ENCODE measurements at regions not wholly inside any gene's neighbourhood (a gene's known extent, or its start where the extent isn't known, plus 50 kb on each side); places are given as distances from the start of the nearest gene placed in this dataset.
"Not testable (repeated sequence)": the region's sequence is repeated elsewhere in the genome, so short reads cannot be mapped to it uniquely, and the experiment has no call there.

DNA sequence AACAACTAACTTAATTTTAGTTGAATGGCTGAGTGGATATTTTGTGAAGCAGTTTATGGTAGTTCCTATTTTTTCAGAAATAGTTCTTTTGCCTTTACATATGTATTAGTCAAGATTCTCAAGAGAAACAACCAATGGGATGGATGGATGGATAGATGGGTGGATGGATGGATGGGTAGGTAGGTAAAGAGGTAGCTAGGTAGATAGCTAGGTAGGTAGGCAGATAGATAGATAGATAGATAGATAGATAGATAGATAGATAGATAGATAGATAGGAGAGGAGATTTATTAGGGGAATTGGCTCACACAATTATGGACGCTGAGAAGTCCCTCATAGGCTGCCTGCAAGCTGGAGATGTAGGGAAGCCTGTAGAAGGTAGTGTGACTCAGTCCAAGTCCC, 74.0 kb upstream of the NUDT6 start:
- dilution Hi-C loops (cut with MboI; ENCODE audit: extremely low pct_ligation_motif_present, low sequenced_read_pairs), result no loop called here
- FAIRE-seq (no peak), DNase-seq (ENCODE audit: low read depth, low spot score) (no peak)
- no peaks in the 10 kb centered on the region for H3K36me3 ChIP-seq (ENCODE audit: control insufficient read depth in 2 of 2, extremely low read depth in 1 of 2, insufficient read depth in 2 of 2, low read length in 2 of 2)
- H3K9ac ChIP-seq (ENCODE audit: control insufficient read depth, extremely low read depth, insufficient read depth, low read length), result no peak overlapping the region
- no peak overlapping the region for H3K27ac ChIP-seq (ENCODE audit: control insufficient read depth, insufficient read depth, low read length)
- no peaks in the 10 kb centered on the region for H3K79me2 ChIP-seq (ENCODE audit: control insufficient read depth, insufficient read depth, low read length)
- H3K4me2 ChIP-seq (ENCODE audit: control insufficient read depth, extremely low read depth, insufficient read depth, low read depth, low read length), result no peak overlapping the region
- H3K9me1 ChIP-seq (ENCODE audit: control insufficient read depth, extremely low read depth, insufficient read depth, low read length), result no peaks in the 10 kb centered on the region
- no peaks in the 10 kb centered on the region for H4K20me1 ChIP-seq (ENCODE audit: control insufficient read depth, extremely low read depth, insufficient read depth, low read length)
- H3K27me3 ChIP-seq (ENCODE audit: control insufficient read depth, extremely low read depth, insufficient read depth, low read length), result no peaks in the 10 kb centered on the region
- no peak overlapping the region for H3K4me3 ChIP-seq (ENCODE audit: control insufficient read depth in 2 of 3, extremely low read depth in 1 of 3, insufficient read depth in 2 of 3, low read depth in 1 of 3, low read length in 3 of 3)
- H3K9me3 ChIP-seq (ENCODE audit: control insufficient read depth, low read depth, low read length), result no peaks in the 10 kb centered on the region
- H3K4me1 ChIP-seq (ENCODE audit: control insufficient read depth, extremely low read depth, insufficient read depth, low read length), result peaks cover 14% of the 10 kb centered on the region
- no peak overlapping the region for H2AFZ ChIP-seq (ENCODE audit: control insufficient read depth, low read length)
- TF ChIP-seq, protein P1, sequence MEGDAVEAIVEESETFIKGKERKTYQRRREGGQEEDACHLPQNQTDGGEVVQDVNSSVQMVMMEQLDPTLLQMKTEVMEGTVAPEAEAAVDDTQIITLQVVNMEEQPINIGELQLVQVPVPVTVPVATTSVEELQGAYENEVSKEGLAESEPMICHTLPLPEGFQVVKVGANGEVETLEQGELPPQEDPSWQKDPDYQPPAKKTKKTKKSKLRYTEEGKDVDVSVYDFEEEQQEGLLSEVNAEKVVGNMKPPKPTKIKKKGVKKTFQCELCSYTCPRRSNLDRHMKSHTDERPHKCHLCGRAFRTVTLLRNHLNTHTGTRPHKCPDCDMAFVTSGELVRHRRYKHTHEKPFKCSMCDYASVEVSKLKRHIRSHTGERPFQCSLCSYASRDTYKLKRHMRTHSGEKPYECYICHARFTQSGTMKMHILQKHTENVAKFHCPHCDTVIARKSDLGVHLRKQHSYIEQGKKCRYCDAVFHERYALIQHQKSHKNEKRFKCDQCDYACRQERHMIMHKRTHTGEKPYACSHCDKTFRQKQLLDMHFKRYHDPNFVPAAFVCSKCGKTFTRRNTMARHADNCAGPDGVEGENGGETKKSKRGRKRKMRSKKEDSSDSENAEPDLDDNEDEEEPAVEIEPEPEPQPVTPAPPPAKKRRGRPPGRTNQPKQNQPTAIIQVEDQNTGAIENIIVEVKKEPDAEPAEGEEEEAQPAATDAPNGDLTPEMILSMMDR (optimal IDR thresholded peaks at IDR 0.05 in 1 of 3, IDR thresholded peaks at IDR 0.05 in 1 of 3, conservative IDR thresholded peaks at IDR 0.05 in 1 of 3; ENCODE audit: extremely low read depth in 1 of 3, insufficient read depth in 2 of 3, low read length in 3 of 3), result no peak
- no peak for TF ChIP-seq EZH2 (IDR thresholded peaks at IDR 0.05; ENCODE audit: low read length)

DNA sequence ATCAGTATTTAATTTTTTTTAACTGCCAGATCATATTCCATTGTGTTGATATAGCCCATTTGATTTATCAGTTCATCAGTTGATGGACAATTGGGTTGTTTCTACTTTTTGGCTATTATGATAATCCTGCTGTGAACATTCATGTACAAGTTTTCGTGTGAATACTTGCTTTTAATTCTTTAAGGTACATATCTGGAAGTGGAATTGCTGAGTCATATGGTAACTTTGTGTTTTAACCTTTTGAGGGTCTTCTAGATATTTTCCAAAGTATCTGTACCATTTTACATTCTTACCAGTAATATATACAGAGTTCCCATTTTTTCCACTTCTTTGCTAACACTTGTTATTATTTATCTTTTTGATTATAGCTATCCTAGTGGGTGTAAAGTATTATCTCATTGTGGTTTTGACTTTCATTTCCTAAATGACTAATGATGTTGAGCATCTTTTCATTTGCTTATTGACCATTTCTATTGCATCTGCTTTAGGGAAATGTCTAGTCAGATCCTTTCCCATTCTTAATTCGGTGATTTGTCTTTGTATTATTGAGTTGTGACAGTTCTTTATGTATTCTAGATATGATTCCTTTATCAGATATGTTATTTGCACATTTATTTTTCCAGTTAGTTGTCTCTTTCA, 75.2 kb upstream of the NUDT6 start:
- Histone ChIP-seq H3K4me1 (ENCODE audit: control insufficient read depth, extremely low read depth, insufficient read depth, low read length) (peaks cover 14% of the 10 kb centered on the region), H2AFZ (ENCODE audit: control insufficient read depth, low read length) (no peak overlapping the region), H3K27ac (ENCODE audit: control insufficient read depth, insufficient read depth, low read length) (no peak overlapping the region), H3K9ac (ENCODE audit: control insufficient read depth, extremely low read depth, insufficient read depth, low read length) (no peak overlapping the region), H3K79me2 (ENCODE audit: control insufficient read depth, insufficient read depth, low read length) (no peaks in the 10 kb centered on the region), H3K9me3 (ENCODE audit: control insufficient read depth, low read depth, low read length) (no peaks in the 10 kb centered on the region), H3K36me3 (ENCODE audit: control insufficient read depth in 2 of 2, extremely low read depth in 1 of 2, insufficient read depth in 2 of 2, low read length in 2 of 2) (no peaks in the 10 kb centered on the region), H3K4me2 (ENCODE audit: control insufficient read depth, extremely low read depth, insufficient read depth, low read depth, low read length) (peak overlapping the region; percentile 17), H3K27me3 (ENCODE audit: control insufficient read depth, extremely low read depth, insufficient read depth, low read length) (no peaks in the 10 kb centered on the region), H3K9me1 (ENCODE audit: control insufficient read depth, extremely low read depth, insufficient read depth, low read length) (no peaks in the 10 kb centered on the region), H3K4me3 (ENCODE audit: control insufficient read depth in 2 of 3, extremely low read depth in 1 of 3, insufficient read depth in 2 of 3, low read depth in 1 of 3, low read length in 3 of 3) (no peak overlapping the region), H4K20me1 (ENCODE audit: control insufficient read depth, extremely low read depth, insufficient read depth, low read length) (no peaks in the 10 kb centered on the region)
- DNase-seq (ENCODE audit: low read depth, low spot score), result no peak
- no peak for FAIRE-seq
- TF ChIP-seq, protein P1 (optimal IDR thresholded peaks at IDR 0.05 in 1 of 3, IDR thresholded peaks at IDR 0.05 in 1 of 3, conservative IDR thresholded peaks at IDR 0.05 in 1 of 3; ENCODE audit: extremely low read depth in 1 of 3, insufficient read depth in 2 of 3, low read length in 3 of 3), result no peak
- TF ChIP-seq EZH2 (IDR thresholded peaks at IDR 0.05; ENCODE audit: low read length), result no peak
- dilution Hi-C loops (cut with MboI; ENCODE audit: extremely low pct_ligation_motif_present, low sequenced_read_pairs), result no loop called here

- H3K4me3 ChIP-seq (ENCODE audit: control insufficient read depth in 2 of 3, extremely low read depth in 1 of 3, insufficient read depth in 2 of 3, low read depth in 1 of 3, low read length in 3 of 3); H3K9ac ChIP-seq (ENCODE audit: control insufficient read depth, extremely low read depth, insufficient read depth, low read length); H3K79me2 ChIP-seq (ENCODE audit: control insufficient read depth, insufficient read depth, low read length); DNase-seq (ENCODE audit: low read depth, low spot score); dilution Hi-C loops (cut with MboI; ENCODE audit: extremely low pct_ligation_motif_present, low sequenced_read_pairs); H4K20me1 ChIP-seq (ENCODE audit: control insufficient read depth, extremely low read depth, insufficient read depth, low read length); H3K27ac ChIP-seq (ENCODE audit: control insufficient read depth, insufficient read depth, low read length); H3K27me3 ChIP-seq (ENCODE audit: control insufficient read depth, extremely low read depth, insufficient read depth, low read length); H3K36me3 ChIP-seq (ENCODE audit: control insufficient read depth in 2 of 2, extremely low read depth in 1 of 2, insufficient read depth in 2 of 2, low read length in 2 of 2); H3K4me2 ChIP-seq (ENCODE audit: control insufficient read depth, extremely low read depth, insufficient read depth, low read depth, low read length); H3K9me1 ChIP-seq (ENCODE audit: control insufficient read depth, extremely low read depth, insufficient read depth, low read length); FAIRE-seq; H3K9me3 ChIP-seq (ENCODE audit: control insufficient read depth, low read depth, low read length); H3K4me1 ChIP-seq (ENCODE audit: control insufficient read depth, extremely low read depth, insufficient read depth, low read length); H2AFZ ChIP-seq (ENCODE audit: control insufficient read depth, low read length): not testable (repeated sequence)
Observed at GRCh38 chr4:123004079-123004478, 81.7 kb upstream of the NUDT6 start.

GRCh38 chr4:123005126-123005525, 82.7 kb upstream of the NUDT6 start:
- H3K4me3 ChIP-seq (ENCODE audit: control insufficient read depth in 2 of 3, extremely low read depth in 1 of 3, insufficient read depth in 2 of 3, low read depth in 1 of 3, low read length in 3 of 3); H3K4me1 ChIP-seq (ENCODE audit: control insufficient read depth, extremely low read depth, insufficient read depth, low read length); dilution Hi-C loops (cut with MboI; ENCODE audit: extremely low pct_ligation_motif_present, low sequenced_read_pairs): not testable (repeated sequence)

More at GRCh38 chr4:123005126-123005525, 82.7 kb upstream of the NUDT6 start:
- not testable (repeated sequence) for H3K27ac ChIP-seq (ENCODE audit: control insufficient read depth, insufficient read depth, low read length); DNase-seq (ENCODE audit: low read depth, low spot score); H3K79me2 ChIP-seq (ENCODE audit: control insufficient read depth, insufficient read depth, low read length); H3K9me3 ChIP-seq (ENCODE audit: control insufficient read depth, low read depth, low read length); H2AFZ ChIP-seq (ENCODE audit: control insufficient read depth, low read length); H3K36me3 ChIP-seq (ENCODE audit: control insufficient read depth in 2 of 2, extremely low read depth in 1 of 2, insufficient read depth in 2 of 2, low read length in 2 of 2); H3K9ac ChIP-seq (ENCODE audit: control insufficient read depth, extremely low read depth, insufficient read depth, low read length); H3K4me2 ChIP-seq (ENCODE audit: control insufficient read depth, extremely low read depth, insufficient read depth, low read depth, low read length); FAIRE-seq; H3K27me3 ChIP-seq (ENCODE audit: control insufficient read depth, extremely low read depth, insufficient read depth, low read length); H3K9me1 ChIP-seq (ENCODE audit: control insufficient read depth, extremely low read depth, insufficient read depth, low read length); H4K20me1 ChIP-seq (ENCODE audit: control insufficient read depth, extremely low read depth, insufficient read depth, low read length)

Measured in keratinocyte (primary cell).